KMS-11 (cell line): ENCODE measurements at regions not wholly inside any gene's neighbourhood (a gene's known extent, or its start where the extent isn't known, plus 50 kb on each side); places are given as distances from the start of the nearest gene placed in this dataset.

Experiments
- H2AFZ ChIP-seq: fragments of 200-600 bp; sonication (generic); 2 replicates; pipeline ENCODE4 v1.6.1; 2016; ENCODE audit warnings: antibody characterized with exemption, mixed run types, low read depth
- H3K27ac ChIP-seq: fragments of 200-600 bp; sonication (generic); 2 replicates; pipeline ENCODE4 v1.6.1; 2016; ENCODE audit warnings: mild to moderate bottlenecking, mixed run types
- H3K27me3 ChIP-seq: fragments of 200-600 bp; sonication (generic); 2 replicates; pipeline ENCODE4 v1.6.1; 2017; ENCODE audit warnings: mild to moderate bottlenecking, low read depth, mixed run types, moderate library complexity; ENCODE audit not compliant: insufficient read depth
- H3K36me3 ChIP-seq: fragments of 200-600 bp; sonication (generic); 2 replicates; pipeline ENCODE4 v1.6.1; 2017; ENCODE audit warnings: mild to moderate bottlenecking, mixed run types; ENCODE audit not compliant: insufficient read depth
- H3K4me1 ChIP-seq: fragments of 200-600 bp; sonication (generic); 2 replicates; pipeline ENCODE4 v1.6.1; 2016; ENCODE audit warnings: mild to moderate bottlenecking, low read depth, mixed run types; ENCODE audit not compliant: poor library complexity, severe bottlenecking
- H3K4me2 ChIP-seq: fragments of 200-600 bp; sonication (generic); 2 replicates; pipeline ENCODE4 v1.7.0; 2016; ENCODE audit warnings: mild to moderate bottlenecking, mixed run types
- H3K4me3 ChIP-seq: fragments of 200-600 bp; sonication (generic); IDR thresholded peaks from 2 replicates; pipeline ENCODE4 v1.6.1; 2017; ENCODE audit warnings: low read depth, low read length, mixed read lengths; ENCODE audit not compliant: insufficient read depth
- H3K79me2 ChIP-seq: fragments of 200-600 bp; sonication (generic); 2 replicates; pipeline ENCODE4 v1.6.1; 2016; ENCODE audit warnings: low read depth, mixed run types; ENCODE audit not compliant: insufficient read depth
- H3K9ac ChIP-seq: fragments of 200-600 bp; sonication (generic); 2 replicates; pipeline ENCODE4 v1.6.1; 2016; ENCODE audit warnings: mild to moderate bottlenecking, mixed run types
- H4K20me1 ChIP-seq: fragments of 200-600 bp; sonication (generic); 2 replicates; pipeline ENCODE4 v1.6.1; 2016; ENCODE audit warnings: mild to moderate bottlenecking, mixed run types; ENCODE audit not compliant: insufficient read depth
- CTCF ChIP-seq: fragments of 200-600 bp; sonication (generic); conservative IDR thresholded peaks from 2 replicates; pipeline ENCODE4 v1.6.1; 2017; ENCODE audit warnings: low read depth, mild to moderate bottlenecking, antibody characterized with exemption, low read length, moderate library complexity, mixed read lengths

GRCh38 chr4:160809576-160809975 lies 1354.2 kb downstream of the FSTL5 start:
- H3K27me3 ChIP-seq: no peaks in the 10 kb centered on the region
- no peak overlapping the region for H3K9ac ChIP-seq
- no peak overlapping the region for H3K27ac ChIP-seq
- H3K36me3 ChIP-seq: no peaks in the 10 kb centered on the region
- TF ChIP-seq CTCF: no peak
- no peak overlapping the region for H2AFZ ChIP-seq
- H3K79me2 ChIP-seq: no peaks in the 10 kb centered on the region
- peaks cover 7% of the 10 kb centered on the region for H3K4me1 ChIP-seq
- no peak overlapping the region for H3K4me2 ChIP-seq
- no peaks in the 10 kb centered on the region for H4K20me1 ChIP-seq
- H3K4me3 ChIP-seq: no peak overlapping the region

- no peaks in the 10 kb centered on the region for H3K36me3 ChIP-seq
- no peak overlapping the region for H3K4me3 ChIP-seq
- no peaks in the 10 kb centered on the region for H4K20me1 ChIP-seq
- no peaks in the 10 kb centered on the region for H3K79me2 ChIP-seq
- H3K4me1 ChIP-seq: peaks cover 14% of the 10 kb centered on the region
- H3K9ac ChIP-seq: no peak overlapping the region
- no peak overlapping the region for H3K27ac ChIP-seq
- H2AFZ ChIP-seq: no peak overlapping the region
- no peak overlapping the region for H3K4me2 ChIP-seq
- H3K27me3 ChIP-seq: no peaks in the 10 kb centered on the region
- TF ChIP-seq CTCF: no peak
Observed at GRCh38 chr4:160810424-160810823, 1353.4 kb downstream of the FSTL5 start.

GRCh38 chr4:160810941-160811340 lies 1352.9 kb downstream of the FSTL5 start:
- Histone ChIP-seq H4K20me1 (no peaks in the 10 kb centered on the region), H3K27ac (no peak overlapping the region), H3K79me2 (no peaks in the 10 kb centered on the region), H3K9ac (no peak overlapping the region), H3K4me2 (no peak overlapping the region), H3K4me1 (peaks cover 14% of the 10 kb centered on the region), H3K27me3 (no peaks in the 10 kb centered on the region), H3K4me3 (no peak overlapping the region), H3K36me3 (no peaks in the 10 kb centered on the region), H2AFZ (no peak overlapping the region)
- TF ChIP-seq CTCF: no peak

GRCh38 chr4:160811956-160812355 lies 1351.8 kb downstream of the FSTL5 start:
- no peaks in the 10 kb centered on the region for H3K79me2 ChIP-seq
- H3K4me1 ChIP-seq: peaks cover 14% of the 10 kb centered on the region
- H4K20me1 ChIP-seq: no peaks in the 10 kb centered on the region
- H3K4me2 ChIP-seq: no peak overlapping the region
- no peaks in the 10 kb centered on the region for H3K27me3 ChIP-seq
- no peaks in the 10 kb centered on the region for H3K36me3 ChIP-seq
- TF ChIP-seq CTCF: no peak
- no peak overlapping the region for H2AFZ ChIP-seq
- no peak overlapping the region for H3K9ac ChIP-seq
- H3K4me3 ChIP-seq: no peak overlapping the region
- H3K27ac ChIP-seq: no peak overlapping the region

- no peaks in the 10 kb centered on the region for H3K36me3 ChIP-seq
- H3K27ac ChIP-seq: no peak overlapping the region
- no peaks in the 10 kb centered on the region for H3K27me3 ChIP-seq
- no peak overlapping the region for H3K4me3 ChIP-seq
- H3K79me2 ChIP-seq: no peaks in the 10 kb centered on the region
- no peak overlapping the region for H3K4me2 ChIP-seq
- H3K4me1 ChIP-seq: peaks cover 14% of the 10 kb centered on the region
- no peak overlapping the region for H2AFZ ChIP-seq
- no peaks in the 10 kb centered on the region for H4K20me1 ChIP-seq
- no peak for TF ChIP-seq CTCF
- no peak overlapping the region for H3K9ac ChIP-seq
Observed at GRCh38 chr4:160814726-160815125, 1349.1 kb downstream of the FSTL5 start.
